HEK293 (cell line): ENCODE measurements at regions not wholly inside any gene's neighbourhood (a gene's known extent, or its start where the extent isn't known, plus 50 kb on each side); places are given as distances from the start of the nearest gene placed in this dataset.

ENCODE experiments used
- CTCF ChIP-seq: fragments of 450-650 bp; formaldehyde crosslinking; IDR thresholded peaks from 2 replicates; pipeline ENCODE4 v1.5.1; 2016; ENCODE audit warnings: missing biosample characterization, missing genetic modification characterization
- GLI4 ChIP-seq: fragments of 450-650 bp; formaldehyde crosslinking; IDR thresholded peaks from 2 replicates; pipeline ENCODE4 v1.5.1; 2016; ENCODE audit warnings: missing biosample characterization, missing genetic modification characterization
- PATZ1 ChIP-seq: fragments of 450-650 bp; formaldehyde crosslinking; IDR thresholded peaks from 2 replicates; pipeline ENCODE4 v1.5.1; 2016; ENCODE audit warnings: missing biosample characterization, missing genetic modification characterization
- ZBTB44 ChIP-seq: fragments of 450-650 bp; IDR thresholded peaks from 2 replicates; pipeline ENCODE4 v1.5.1; 2018; ENCODE audit warnings: missing biosample characterization, mild to moderate bottlenecking, missing genetic modification characterization
- ZNF10 ChIP-seq: fragments of 450-650 bp; formaldehyde crosslinking; IDR thresholded peaks from 2 replicates; pipeline ENCODE4 v1.5.1; 2017; ENCODE audit warnings: missing biosample characterization, missing genetic modification characterization
- ZNF513 ChIP-seq: fragments of 450-650 bp; IDR thresholded peaks from 2 replicates; pipeline ENCODE4 v1.5.1; 2018; ENCODE audit warnings: missing biosample characterization, missing genetic modification characterization
- TF ChIP-seq, protein P1 (sequence below): sonication (generic); formaldehyde crosslinking; IDR thresholded peaks from 2 replicates; pipeline ENCODE4 v1.8.1; 2022; ENCODE audit warnings: mild to moderate bottlenecking, moderate library complexity, missing genetic modification reagents

DNA sequence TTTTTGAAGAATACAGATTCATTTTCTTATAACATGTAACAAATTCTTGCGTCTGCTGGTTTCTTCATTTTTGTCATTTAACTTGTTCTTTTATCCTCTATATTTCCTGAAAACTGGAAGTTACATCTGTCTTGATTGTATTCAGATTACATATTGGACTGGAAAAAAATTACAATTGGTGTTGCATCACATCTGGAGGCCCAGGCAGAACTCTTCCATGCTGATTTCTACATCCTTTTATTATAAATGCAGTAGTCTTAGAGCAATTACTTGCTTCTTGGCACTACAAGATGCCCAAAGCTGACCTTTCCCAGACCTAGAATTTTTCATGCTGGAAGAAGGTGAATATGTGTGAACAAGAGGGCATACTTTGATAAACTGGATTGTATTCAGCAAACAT, 460.9 kb upstream of the CNTNAP2 start:
- TF ChIP-seq CTCF (no peak), GLI4 (tag by site-specific recombination) (no peak), ZNF513 (tag by site-specific recombination) (no peak), ZBTB44 (no peak), PATZ1 (tag by site-specific recombination) (no peak), ZNF10 (no peak)
- TF ChIP-seq, protein P1, sequence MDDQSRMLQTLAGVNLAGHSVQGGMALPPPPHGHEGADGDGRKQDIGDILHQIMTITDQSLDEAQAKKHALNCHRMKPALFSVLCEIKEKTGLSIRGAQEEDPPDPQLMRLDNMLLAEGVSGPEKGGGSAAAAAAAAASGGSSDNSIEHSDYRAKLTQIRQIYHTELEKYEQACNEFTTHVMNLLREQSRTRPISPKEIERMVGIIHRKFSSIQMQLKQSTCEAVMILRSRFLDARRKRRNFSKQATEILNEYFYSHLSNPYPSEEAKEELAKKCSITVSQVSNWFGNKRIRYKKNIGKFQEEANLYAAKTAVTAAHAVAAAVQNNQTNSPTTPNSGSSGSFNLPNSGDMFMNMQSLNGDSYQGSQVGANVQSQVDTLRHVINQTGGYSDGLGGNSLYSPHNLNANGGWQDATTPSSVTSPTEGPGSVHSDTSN (CRISPR knock-in tag), result no peak
